H9 (cell line): ENCODE measurements at regions not wholly inside any gene's neighbourhood (a gene's known extent, or its start where the extent isn't known, plus 50 kb on each side); places are given as distances from the start of the nearest gene placed in this dataset.

Source experiments
- DNase-seq: peaks from one replicate; pipeline ENCODE4 v3.0.0-alpha.2; 2017
- H2AFZ ChIP-seq: one replicate; pipeline ENCODE4 v1.6.1; 2013; ENCODE audit warnings: mild to moderate bottlenecking, low read length, control low read depth, moderate library complexity
- H2AK5ac ChIP-seq: 2 replicates; pipeline ENCODE4 v1.6.1; 2013; ENCODE audit warnings: low read length, control low read depth, mixed read lengths; ENCODE audit not compliant: insufficient read length
- H2BK120ac ChIP-seq: one replicate; pipeline ENCODE4 v1.6.1; 2013; ENCODE audit warnings: low read depth, mild to moderate bottlenecking, low read length, control low read depth, inconsistent platforms; ENCODE audit not compliant: poor library complexity, severe bottlenecking
- H2BK12ac ChIP-seq: 2 replicates; pipeline ENCODE4 v1.6.1; 2013; ENCODE audit warnings: low read length, control low read depth, mixed read lengths, low read depth; ENCODE audit not compliant: insufficient read length
- H2BK15ac ChIP-seq: 2 replicates; pipeline ENCODE4 v1.6.1; 2013; ENCODE audit warnings: low read depth, low read length, control low read depth
- H2BK20ac ChIP-seq: one replicate; pipeline ENCODE4 v1.6.1; 2013; ENCODE audit warnings: low read depth, mild to moderate bottlenecking, low read length, control low read depth, inconsistent platforms; ENCODE audit not compliant: poor library complexity, severe bottlenecking
- H2BK5ac ChIP-seq: 2 replicates; pipeline ENCODE4 v1.6.1; 2013; ENCODE audit warnings: low read length, control low read depth, mixed read lengths; ENCODE audit not compliant: insufficient read length
- H3K14ac ChIP-seq: 2 replicates; pipeline ENCODE4 v1.6.1; 2013; ENCODE audit warnings: low read length, control low read depth; ENCODE audit not compliant: insufficient read depth
- H3K18ac ChIP-seq: 2 replicates; pipeline ENCODE4 v1.6.1; 2013; ENCODE audit warnings: low read depth, mild to moderate bottlenecking, mixed read lengths, low read length, control low read depth; ENCODE audit not compliant: insufficient read length
- H3K23ac ChIP-seq: 2 replicates; pipeline ENCODE4 v1.6.1; 2013; ENCODE audit warnings: low read length, control low read depth, mixed read lengths, low read depth; ENCODE audit not compliant: insufficient read length
- H3K23me2 ChIP-seq: 2 replicates; pipeline ENCODE4 v1.6.1; 2013; ENCODE audit warnings: low read depth, mild to moderate bottlenecking, mixed read lengths, low read length, control low read depth; ENCODE audit not compliant: insufficient read length, poor library complexity, severe bottlenecking
- H3K27ac ChIP-seq: 2 replicates; pipeline ENCODE4 v1.5.1; 2013; ENCODE audit warnings: low read length, control low read depth, mixed read lengths, low read depth; ENCODE audit not compliant: insufficient read length
- H3K27me3 ChIP-seq: 2 replicates; pipeline ENCODE4 v1.6.1; 2013; ENCODE audit warnings: low read length, control low read depth, inconsistent platforms; ENCODE audit not compliant: insufficient read depth
- H3K4ac ChIP-seq: 2 replicates; pipeline ENCODE4 v1.6.1; 2013; ENCODE audit warnings: low read depth, mild to moderate bottlenecking, control low read depth, inconsistent platforms, low read length, moderate library complexity
- H3K4me1 ChIP-seq: 2 replicates; pipeline ENCODE4 v1.6.1; 2013; ENCODE audit warnings: low read length, control low read depth, inconsistent platforms; ENCODE audit not compliant: insufficient read depth
- H3K4me2 ChIP-seq: 2 replicates; pipeline ENCODE4 v1.6.1; 2013; ENCODE audit warnings: low read length, control low read depth, mixed read lengths; ENCODE audit not compliant: insufficient read length, insufficient read depth
- H3K56ac ChIP-seq: 2 replicates; pipeline ENCODE4 v1.6.1; 2013; ENCODE audit warnings: low read depth, mild to moderate bottlenecking, mixed read lengths, low read length, control low read depth; ENCODE audit not compliant: insufficient read length
- H3K79me1 ChIP-seq: 2 replicates; pipeline ENCODE4 v1.6.1; 2013; ENCODE audit warnings: low read depth, mild to moderate bottlenecking, moderate library complexity, low read length, control low read depth, inconsistent platforms; ENCODE audit not compliant: insufficient read depth, poor library complexity, severe bottlenecking
- H3K79me2 ChIP-seq: 2 replicates; pipeline ENCODE4 v1.6.1; 2013; ENCODE audit warnings: low read length, control low read depth, inconsistent platforms; ENCODE audit not compliant: insufficient read depth
- H3K9ac ChIP-seq: 2 replicates; pipeline ENCODE4 v1.6.1; 2013; ENCODE audit warnings: low read length, control low read depth, mixed read lengths; ENCODE audit not compliant: insufficient read length; ENCODE audit errors: extremely low read depth
- H3K9me3 ChIP-seq: one replicate; pipeline ENCODE4 v1.6.1; 2013; ENCODE audit warnings: low read depth, low read length, inconsistent platforms; ENCODE audit not compliant: control insufficient read depth
- H3T11ph ChIP-seq: one replicate; pipeline ENCODE4 v1.6.1; 2013; ENCODE audit warnings: mild to moderate bottlenecking, low read length, control low read depth, inconsistent platforms
- H4K20me1 ChIP-seq: one replicate; pipeline ENCODE4 v1.6.1; 2013; ENCODE audit not compliant: control insufficient read depth, insufficient read length, insufficient read depth
- H4K5ac ChIP-seq: 2 replicates; pipeline ENCODE4 v1.6.1; 2013; ENCODE audit warnings: low read depth, mild to moderate bottlenecking, mixed read lengths, low read length, control low read depth; ENCODE audit not compliant: insufficient read length
- H4K8ac ChIP-seq: replicated peaks from 2 replicates; pipeline ENCODE4 v1.6.1; 2013; ENCODE audit warnings: low read length, control low read depth, mixed read lengths, low read depth; ENCODE audit not compliant: insufficient read length
- H4K91ac ChIP-seq: 2 replicates; pipeline ENCODE4 v1.6.1; 2013; ENCODE audit warnings: low read depth, mild to moderate bottlenecking, moderate library complexity, mixed read lengths, low read length, control low read depth; ENCODE audit not compliant: insufficient read length
- H3K27ac Mint-ChIP-seq, 3 experiments: 2 replicates in 2 of 3; 3 replicates in 1 of 3; pipeline ENCODE4 v1.8.0; 2020 to 2021; ENCODE audit warnings: mixed read lengths in 3 of 3, mild to moderate bottlenecking in 1 of 3, moderate library complexity in 1 of 3
- H3K27me3 Mint-ChIP-seq: 2 replicates; pipeline ENCODE4 v1.8.0; 2021; ENCODE audit warnings: low read depth, mild to moderate bottlenecking, moderate library complexity, mixed read lengths
- H3K36me3 Mint-ChIP-seq, 3 experiments: 2 replicates in 2 of 3; 3 replicates in 1 of 3; pipeline ENCODE4 v1.8.0; 2020 to 2021; ENCODE audit warnings: low read depth in 3 of 3, mixed read lengths in 3 of 3; ENCODE audit not compliant: insufficient read depth in 1 of 3
- H3K4me1 Mint-ChIP-seq, 2 experiments: 2 replicates each; pipeline ENCODE4 v1.8.0; 2020; ENCODE audit warnings: mixed read lengths in 2 of 2
- H3K4me3 Mint-ChIP-seq, 2 experiments: 2 replicates in 1 of 2; 3 replicates in 1 of 2; pipeline ENCODE4 v1.8.0; 2020 to 2021; ENCODE audit warnings: mild to moderate bottlenecking in 2 of 2, mixed read lengths in 2 of 2, moderate library complexity in 1 of 2
- H3K9me3 Mint-ChIP-seq, 2 experiments: 2 replicates in 1 of 2; 3 replicates in 1 of 2; pipeline ENCODE4 v1.8.0; 2020; ENCODE audit warnings: mild to moderate bottlenecking in 2 of 2, mixed read lengths in 2 of 2, moderate library complexity in 1 of 2
- WGBS: extraction: QIAGEN DNeasy Blood & Tissue Kit; methylation state at CpG from one replicate; pipeline ENCODE4 v1.1.7; 2013; ENCODE audit warnings: missing lambda C conversion rate, low lambda C conversion rate, mixed read lengths; ENCODE audit not compliant: insufficient read length; ENCODE audit errors: extremely low coverage; 5-methylcytosine and 5-hydroxymethylcytosine counted together
- TF ChIP-seq, protein P1 (sequence below): fragments of 200-600 bp; sonication (generic); conservative IDR thresholded peaks from 3 replicates; pipeline ENCODE4 v1.8.0; 2021; ENCODE audit warnings: antibody characterized with exemption, mild to moderate bottlenecking

DNA sequence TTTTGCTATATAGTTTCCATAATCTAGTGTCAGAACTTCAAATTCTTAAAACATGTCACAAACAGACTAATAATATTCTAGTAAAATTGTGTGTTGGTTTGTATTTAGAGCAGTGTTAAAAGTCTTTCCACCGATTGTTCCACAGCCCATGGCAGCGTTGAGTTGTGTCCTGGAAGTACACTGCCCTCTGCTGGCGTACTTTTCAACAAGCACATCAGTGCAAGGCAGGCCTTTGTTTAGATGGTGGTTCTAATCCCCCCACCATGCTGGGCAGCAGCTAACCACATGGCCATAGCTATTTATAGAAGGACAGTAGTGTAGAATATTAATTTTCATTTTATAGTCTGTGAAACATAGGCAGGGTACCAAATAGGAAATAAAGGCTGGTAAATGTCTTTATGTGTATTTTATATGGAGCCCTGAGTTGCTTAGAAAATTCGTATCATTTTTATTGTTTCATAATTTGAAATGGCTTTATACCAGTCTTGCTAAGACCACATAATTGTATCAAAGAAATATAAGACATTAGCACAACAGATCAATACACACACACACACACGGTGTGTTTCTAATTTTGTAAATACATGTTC, 235.4 kb downstream of the SEC23A start:
- Histone ChIP-seq H3K4me2 (no peak overlapping the region), H3K9me3 (no peaks in the 10 kb centered on the region), H3K4me1 (no peaks in the 10 kb centered on the region), H3K79me2 (no peaks in the 10 kb centered on the region), H4K91ac (no peak overlapping the region), H3K9ac (no peak overlapping the region), H4K20me1 (no peaks in the 10 kb centered on the region), H2BK120ac (no peak overlapping the region), H3K56ac (no peak overlapping the region), H3K27ac (no peak overlapping the region), H4K8ac (no peak overlapping the region), H2AFZ (no peak overlapping the region), H2BK20ac (no peak overlapping the region), H3K23ac (no peak overlapping the region), H2BK5ac (no peak overlapping the region), H2AK5ac (no peak overlapping the region), H3K79me1 (no peaks in the 10 kb centered on the region), H3K4ac (no peak overlapping the region), H3K18ac (no peak overlapping the region), H3K27me3 (no peaks in the 10 kb centered on the region), H3K14ac (no peak overlapping the region), H2BK12ac (no peak overlapping the region), H2BK15ac (no peak overlapping the region), H3T11ph (no peak overlapping the region), H3K23me2 (no peaks in the 10 kb centered on the region), H4K5ac (no peak overlapping the region)
- no CpG with 5 or more reads among the region's 5 CpGs for WGBS
- Mint-ChIP-seq H3K4me3 (no peak overlapping the region), H3K36me3 (peaks cover 2 to 12% (median 7%) of the 10 kb centered on the region in 3 experiments; a peak in 3 of 7 replicates), H3K27me3 (no peaks in the 10 kb centered on the region; the same call in 1 of the 2 replicates), H3K27ac (no peak overlapping the region), H3K4me1 (peaks cover 13 to 23% of the 10 kb centered on the region in 2 experiments), H3K9me3 (peaks cover 6 to 8% of the 10 kb centered on the region in 2 experiments; a peak in 4 of 5 replicates)
- TF ChIP-seq, protein P1, sequence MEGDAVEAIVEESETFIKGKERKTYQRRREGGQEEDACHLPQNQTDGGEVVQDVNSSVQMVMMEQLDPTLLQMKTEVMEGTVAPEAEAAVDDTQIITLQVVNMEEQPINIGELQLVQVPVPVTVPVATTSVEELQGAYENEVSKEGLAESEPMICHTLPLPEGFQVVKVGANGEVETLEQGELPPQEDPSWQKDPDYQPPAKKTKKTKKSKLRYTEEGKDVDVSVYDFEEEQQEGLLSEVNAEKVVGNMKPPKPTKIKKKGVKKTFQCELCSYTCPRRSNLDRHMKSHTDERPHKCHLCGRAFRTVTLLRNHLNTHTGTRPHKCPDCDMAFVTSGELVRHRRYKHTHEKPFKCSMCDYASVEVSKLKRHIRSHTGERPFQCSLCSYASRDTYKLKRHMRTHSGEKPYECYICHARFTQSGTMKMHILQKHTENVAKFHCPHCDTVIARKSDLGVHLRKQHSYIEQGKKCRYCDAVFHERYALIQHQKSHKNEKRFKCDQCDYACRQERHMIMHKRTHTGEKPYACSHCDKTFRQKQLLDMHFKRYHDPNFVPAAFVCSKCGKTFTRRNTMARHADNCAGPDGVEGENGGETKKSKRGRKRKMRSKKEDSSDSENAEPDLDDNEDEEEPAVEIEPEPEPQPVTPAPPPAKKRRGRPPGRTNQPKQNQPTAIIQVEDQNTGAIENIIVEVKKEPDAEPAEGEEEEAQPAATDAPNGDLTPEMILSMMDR = peak; percentile 95
- peak; percentile 78 for DNase-seq
